ENCODE measurements at regions not wholly inside any gene's neighbourhood (a gene's known extent, or its start where the extent isn't known, plus 50 kb on each side); places are given as distances from the start of the nearest gene placed in this dataset.

GRCh38 chr1:55589671-55590297 is 374.6 kb upstream of the USP24 start:
- TF ChIP-seq CTCF (IDR thresholded peaks at IDR 0.05), result no peak
- no peak for TF ChIP-seq EZH2 (IDR thresholded peaks at IDR 0.05)
- no peak for TF ChIP-seq EZH2phosphoT487 (IDR thresholded peaks at IDR 0.05)

All from neural progenitor cell (in vitro differentiated cells).